Activated CD8-positive, alpha-beta memory T cell treated with anti-CD3 and anti-CD28 coated beads for 4 hours (primary cell): ENCODE measurements at regions not wholly inside any gene's neighbourhood (a gene's known extent, or its start where the extent isn't known, plus 50 kb on each side); places are given as distances from the start of the nearest gene placed in this dataset.
"Not testable (repeated sequence)": the region's sequence is repeated elsewhere in the genome, so short reads cannot be mapped to it uniquely, and the experiment has no call there.

Source experiments
- DNase-seq, 2 donors: peaks; one replicate each; pipeline ENCODE4 v3.0.0-alpha.2; 2020; ENCODE audit warnings: low read depth in 2 of 2

GRCh38 chr2:16971722-16972234 lies 306.1 kb upstream of the CYRIA start:
- DNase-seq, result no peak

GRCh38 chr2:16970948-16971347 lies 305.3 kb upstream of the CYRIA start:
- not testable (repeated sequence) for DNase-seq

GRCh38 chr2:16962505-16962904 lies 296.9 kb upstream of the CYRIA start:
- no peak for DNase-seq

GRCh38 chr2:16960579-16960978 lies 294.9 kb upstream of the CYRIA start:
- DNase-seq, result no peak

- DNase-seq, result no peak
These were observed 292.6 kb upstream of the CYRIA start for GRCh38 chr2:16958266-16958665.

GRCh38 chr2:16952805-16953204 lies 287.2 kb upstream of the CYRIA start:
- no peak for DNase-seq

- DNase-seq, result no peak
These were observed 286.7 kb upstream of the CYRIA start for GRCh38 chr2:16952368-16952767.

GRCh38 chr2:16950436-16950835 lies 284.8 kb upstream of the CYRIA start:
- DNase-seq, result no peak

- no peak for DNase-seq
These were observed 283.1 kb upstream of the CYRIA start for GRCh38 chr2:16948710-16949109.

- DNase-seq, result no peak
These were observed 282.4 kb upstream of the CYRIA start for GRCh38 chr2:16948053-16948452.

- DNase-seq, result no peak
These were observed 277.8 kb upstream of the CYRIA start for GRCh38 chr2:16943279-16943958.

- no peak for DNase-seq
These were observed 274.6 kb upstream of the CYRIA start for GRCh38 chr2:16940214-16940613.

- DNase-seq, result no peak
These were observed 274.1 kb upstream of the CYRIA start for GRCh38 chr2:16939771-16940170.

- DNase-seq, result no peak
These were observed 267.7 kb upstream of the CYRIA start for GRCh38 chr2:16933355-16933754.

- DNase-seq, result no peak
These were observed 267.2 kb upstream of the CYRIA start for GRCh38 chr2:16932826-16933225.

GRCh38 chr2:16931441-16931840 lies 265.8 kb upstream of the CYRIA start:
- no peak for DNase-seq

GRCh38 chr2:16927398-16927797 lies 261.8 kb upstream of the CYRIA start:
- no peak for DNase-seq

- no peak for DNase-seq
These were observed 259.5 kb upstream of the CYRIA start for GRCh38 chr2:16925145-16925544.

- DNase-seq, result not testable (repeated sequence)
These were observed 249.7 kb upstream of the CYRIA start for GRCh38 chr2:16915341-16915755.

- DNase-seq, result no peak
These were observed 246.1 kb upstream of the CYRIA start for GRCh38 chr2:16911746-16912145.

- no peak for DNase-seq
These were observed 243.0 kb upstream of the CYRIA start for GRCh38 chr2:16908656-16909055.

GRCh38 chr2:16907645-16908282 lies 242.1 kb upstream of the CYRIA start:
- no peak for DNase-seq

- not testable (repeated sequence) for DNase-seq
These were observed 239.7 kb upstream of the CYRIA start for GRCh38 chr2:16905325-16905724.
